Tibial nerve (tissue), 4 donors: ENCODE measurements at regions not wholly inside any gene's neighbourhood (a gene's known extent, or its start where the extent isn't known, plus 50 kb on each side); places are given as distances from the start of the nearest gene placed in this dataset.

Source experiments
- DNase-seq, 2 donors: peaks; one replicate each; pipeline ENCODE4 v3.0.0-alpha.2; 2019; ENCODE audit warnings: low spot score in 2 of 2
- H3K27ac ChIP-seq, 4 donors: fragments of 200-600 bp; sonication (generic) in 3 of 4; one replicate each; pipeline ENCODE4 v1.5.1; 2017 to 2019; ENCODE audit warnings: mild to moderate bottlenecking in 1 of 4
- H3K27me3 ChIP-seq, 2 donors: fragments of 200-600 bp; sonication (generic) in 1 of 2; one replicate each; pipeline versions ENCODE4 v1.5.1 to v1.6.0; 2017 to 2019
- H3K36me3 ChIP-seq, 3 donors: fragments of 200-600 bp; sonication (generic); one replicate each; pipeline ENCODE4 v1.5.1; 2018 to 2019
- H3K4me1 ChIP-seq, 4 donors: fragments of 200-600 bp; sonication (generic) in 3 of 4; one replicate each; pipeline ENCODE4 v1.5.1; 2017 to 2019
- H3K4me3 ChIP-seq, 4 donors: fragments of 200-600 bp; sonication (generic) in 3 of 4; one replicate each; pipeline ENCODE4 v1.5.1; 2017 to 2019; ENCODE audit warnings: mild to moderate bottlenecking in 1 of 4, moderate library complexity in 1 of 4
- H3K9me3 ChIP-seq, 4 donors: fragments of 200-600 bp; sonication (generic) in 3 of 4; one replicate each; pipeline ENCODE4 v1.5.1; 2017 to 2019
- CTCF ChIP-seq, 5 experiments: fragments of 200-600 bp in 3 of 5; fragments of 450-650 bp in 2 of 5; sonication (generic) in 3 of 5; IDR thresholded peaks; one replicate each; pipeline ENCODE4 v1.5.1; 2016 to 2019; ENCODE audit warnings: antibody characterized with exemption in 5 of 5, mild to moderate bottlenecking in 3 of 5, moderate library complexity in 2 of 5
- EP300 ChIP-seq, 2 donors: sonication (generic); formaldehyde crosslinking; IDR thresholded peaks; one replicate each; pipeline ENCODE4 v1.6.1; 2017; ENCODE audit warnings: antibody characterized with exemption in 2 of 2, mild to moderate bottlenecking in 1 of 2
- POLR2A ChIP-seq, 2 donors: fragments of 450-650 bp; IDR thresholded peaks; one replicate each; pipeline ENCODE4 v1.6.1; 2017; ENCODE audit warnings: antibody characterized with exemption in 2 of 2, mild to moderate bottlenecking in 2 of 2, moderate library complexity in 2 of 2
- WGBS, 2 donors: methylation state at CpG; one replicate each; pipeline ENCODE4 v1.1.5; 2018; 5-methylcytosine and 5-hydroxymethylcytosine counted together

- WGBS, 2 donors: 36 to 41% methylated on average over 6 of the region's 6 CpGs
- peaks cover 0 to 29% (median 4%) of the 10 kb centered on the region in 4 donors for H3K9me3 ChIP-seq
- TF ChIP-seq POLR2A (IDR thresholded peaks at IDR 0.05) (no peak), CTCF (IDR thresholded peaks at IDR 0.05) (no peak), EP300 (IDR thresholded peaks at IDR 0.05) (no peak)
- H3K4me1 ChIP-seq: no peaks in the 10 kb centered on the region
- H3K27me3 ChIP-seq: no peaks in the 10 kb centered on the region
- no peaks in the 10 kb centered on the region for H3K36me3 ChIP-seq
- H3K27ac ChIP-seq: no peak overlapping the region
- DNase-seq: no peak
- H3K4me3 ChIP-seq: no peak overlapping the region
Observed at GRCh38 chr7:69047151-69047754, 551.0 kb upstream of the AUTS2 start.

DNA sequence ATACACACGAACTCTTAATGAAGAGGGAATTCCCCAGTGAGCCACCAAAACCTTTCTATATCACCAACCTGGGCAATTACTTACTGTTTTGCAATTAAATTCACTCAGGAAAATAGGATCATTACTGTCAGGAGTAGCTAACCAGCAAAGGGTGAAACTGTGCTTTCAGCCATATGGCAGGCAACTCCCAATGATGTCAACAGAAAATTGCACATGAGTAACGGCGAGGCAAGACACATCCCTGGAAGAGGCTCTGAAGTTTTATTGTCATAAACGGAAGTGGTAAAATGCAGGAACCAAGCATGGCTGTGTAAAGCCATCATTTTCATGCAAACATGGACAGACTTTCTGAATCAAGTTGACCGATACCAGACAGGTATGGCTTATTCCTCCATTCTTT is 548.9 kb upstream of the AUTS2 start:
- Histone ChIP-seq H3K36me3 (no peaks in the 10 kb centered on the region), H3K27ac (no peak overlapping the region), H3K4me3 (no peak overlapping the region), H3K4me1 (no peaks in the 10 kb centered on the region), H3K9me3 (peaks cover 0 to 9% (median 2%) of the 10 kb centered on the region in 4 donors), H3K27me3 (no peaks in the 10 kb centered on the region)
- no peak for DNase-seq
- 58 to 60% methylated on average over 5 of the region's 5 CpGs for WGBS, 2 donors
- no peak for TF ChIP-seq POLR2A (IDR thresholded peaks at IDR 0.05)

- no peaks in the 10 kb centered on the region for H3K4me1 ChIP-seq
- H3K27me3 ChIP-seq: no peaks in the 10 kb centered on the region
- DNase-seq: no peak
- peaks cover 0 to 9% (median 0%) of the 10 kb centered on the region in 4 donors for H3K9me3 ChIP-seq
- no peak for TF ChIP-seq CTCF (IDR thresholded peaks at IDR 0.05)
- no peak for TF ChIP-seq POLR2A (IDR thresholded peaks at IDR 0.05)
- TF ChIP-seq EP300 (IDR thresholded peaks at IDR 0.05): no peak
- H3K36me3 ChIP-seq: no peaks in the 10 kb centered on the region
- H3K4me3 ChIP-seq: no peak overlapping the region
- WGBS, 2 donors: 85 to 95% methylated on average over 4 of the region's 4 CpGs
- no peak overlapping the region for H3K27ac ChIP-seq
Observed at GRCh38 chr7:69052447-69052846, 545.8 kb upstream of the AUTS2 start.

DNA sequence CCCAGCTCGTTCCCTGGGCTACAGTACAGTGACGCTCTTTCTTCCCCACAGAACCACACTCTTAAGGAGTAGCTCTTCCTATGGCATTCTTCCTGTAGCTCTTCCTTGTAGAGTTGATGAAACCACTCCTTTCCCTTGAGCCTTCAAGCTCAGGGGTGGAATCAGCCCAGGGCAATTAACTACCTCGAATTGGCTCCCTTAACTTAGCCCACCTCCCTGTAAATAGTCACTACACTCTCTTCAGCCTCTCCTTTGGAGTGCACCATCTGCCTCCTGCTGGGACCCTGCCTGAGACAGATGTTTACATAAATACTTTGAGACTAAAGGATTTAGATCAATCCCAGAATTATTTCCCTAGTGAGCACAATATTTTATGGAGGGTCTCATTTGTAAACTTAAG is 537.8 kb upstream of the AUTS2 start:
- Histone ChIP-seq H3K9me3 (peaks cover 0 to 31% (median 0%) of the 10 kb centered on the region in 4 donors), H3K4me3 (no peak overlapping the region), H3K36me3 (no peaks in the 10 kb centered on the region), H3K4me1 (no peaks in the 10 kb centered on the region), H3K27ac (no peak overlapping the region), H3K27me3 (no peaks in the 10 kb centered on the region)
- WGBS, 2 donors: 39 to 46% methylated on average over 3 of the region's 3 CpGs
- DNase-seq: no peak
- TF ChIP-seq POLR2A (IDR thresholded peaks at IDR 0.05): no peak
- no peak for TF ChIP-seq CTCF (IDR thresholded peaks at IDR 0.05)
- TF ChIP-seq EP300 (IDR thresholded peaks at IDR 0.05): no peak

- no peak for TF ChIP-seq EP300 (IDR thresholded peaks at IDR 0.05)
- TF ChIP-seq POLR2A (IDR thresholded peaks at IDR 0.05): no peak
- no peak for TF ChIP-seq CTCF (IDR thresholded peaks at IDR 0.05)
- H3K4me1 ChIP-seq: no peaks in the 10 kb centered on the region
- H3K9me3 ChIP-seq: peaks cover 0 to 38% (median 0%) of the 10 kb centered on the region in 4 donors
- H3K36me3 ChIP-seq: no peaks in the 10 kb centered on the region
- DNase-seq: no peak
- no peaks in the 10 kb centered on the region for H3K27me3 ChIP-seq
- H3K4me3 ChIP-seq: no peak overlapping the region
- WGBS, 2 donors: 90 to 96% methylated on average over 20 of the region's 20 CpGs
- H3K27ac ChIP-seq: no peak overlapping the region
Observed at GRCh38 chr7:69062020-69062765, 536.1 kb upstream of the AUTS2 start.
